GM19043 (cell line): ENCODE measurements at regions not wholly inside any gene's neighbourhood (a gene's known extent, or its start where the extent isn't known, plus 50 kb on each side); places are given as distances from the start of the nearest gene placed in this dataset.

Experiments used
- ATAC-seq: cut with Tn5 transposase; IDR thresholded peaks from one replicate; pipeline ENCODE4 v1.9.1; 2021; ENCODE audit warnings: low read depth; ENCODE audit not compliant: unreplicated experiment

GRCh38 chr2:217459680-217460405, 543.0 kb downstream of the TNS1 start:
- ATAC-seq = no peak

DNA sequence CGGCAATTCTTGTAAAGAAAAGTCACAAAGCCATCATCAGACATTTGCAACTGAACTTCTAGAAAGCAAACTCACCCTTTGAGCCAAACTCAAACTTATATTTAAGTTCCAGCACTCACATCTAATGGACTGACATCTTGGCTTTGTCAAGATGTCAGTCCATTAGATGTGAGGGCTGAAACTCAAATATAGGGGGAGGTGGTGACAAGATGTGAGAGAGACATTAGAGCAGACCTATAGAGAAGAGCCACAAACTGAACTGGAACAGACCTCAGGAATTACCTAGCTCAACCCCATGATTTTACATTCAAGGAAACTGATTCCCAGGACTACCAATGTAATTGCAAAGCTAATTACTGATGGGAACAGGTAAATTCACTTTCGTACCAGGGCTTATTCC, 543.8 kb downstream of the TNS1 start:
- ATAC-seq = no peak

DNA sequence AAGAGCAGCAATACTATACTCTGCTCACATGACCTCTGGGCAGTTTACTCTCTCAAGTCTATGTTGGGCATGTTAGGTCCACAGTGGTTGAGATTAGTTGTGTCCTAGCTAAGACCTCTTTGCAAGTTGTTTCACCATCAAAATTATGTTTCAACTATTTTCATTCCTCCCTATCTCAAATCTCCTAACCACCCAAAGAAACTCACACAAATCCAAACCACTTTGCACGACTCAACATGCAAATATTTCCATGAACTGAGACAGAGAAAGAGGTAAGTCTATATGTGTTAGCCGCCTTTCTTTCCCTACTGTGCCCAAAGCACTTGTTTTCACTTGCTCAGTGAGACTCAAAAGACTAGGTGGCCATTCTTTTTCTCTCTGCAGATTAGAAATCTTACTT, 546.8 kb downstream of the TNS1 start:
- ATAC-seq = no peak

DNA sequence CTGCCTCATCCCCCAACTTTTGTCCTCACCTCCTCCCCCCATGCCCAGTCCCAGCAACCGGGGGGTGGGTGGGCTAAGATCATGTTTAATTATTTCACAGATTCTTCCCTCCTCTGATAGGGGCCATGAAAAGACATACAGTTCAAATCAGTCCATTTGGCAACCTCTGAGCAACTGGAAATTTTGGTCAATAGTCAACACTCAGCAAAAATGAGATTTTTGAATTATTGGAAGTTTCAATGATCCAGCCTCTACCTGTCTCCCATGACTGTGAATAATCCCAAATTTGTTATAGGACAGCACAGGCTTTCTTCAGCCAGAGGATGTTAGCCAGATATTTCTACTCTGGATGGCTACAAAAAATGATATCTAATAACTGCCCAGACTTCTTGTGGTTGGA, 549.9 kb downstream of the TNS1 start:
- no peak for ATAC-seq

- no peak for ATAC-seq
Observed at GRCh38 chr2:217451666-217452065, 551.1 kb downstream of the TNS1 start.

GRCh38 chr2:217449444-217449843, 553.4 kb downstream of the TNS1 start:
- no peak for ATAC-seq

DNA sequence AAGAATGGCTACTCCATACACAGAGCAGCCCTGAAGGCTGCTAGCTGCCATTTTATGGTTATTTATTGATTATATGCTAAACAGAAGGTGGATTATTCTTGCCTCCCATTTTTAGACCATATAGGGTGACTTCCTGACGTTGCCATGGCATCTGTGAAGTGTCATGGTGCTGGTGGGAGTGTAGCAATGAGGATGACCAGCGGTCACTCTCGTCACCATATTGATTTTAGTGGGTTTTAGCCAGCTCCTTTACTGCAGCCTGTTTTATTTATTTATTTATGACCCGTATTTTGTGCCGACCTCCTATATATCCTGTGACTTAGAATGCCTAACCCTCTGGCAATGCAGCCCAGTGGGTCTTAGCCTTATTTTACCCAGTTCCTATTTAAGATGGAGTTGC, 553.9 kb downstream of the TNS1 start:
- ATAC-seq = no peak

GRCh38 chr2:217445723-217446122, 557.1 kb downstream of the TNS1 start:
- ATAC-seq = no peak

DNA sequence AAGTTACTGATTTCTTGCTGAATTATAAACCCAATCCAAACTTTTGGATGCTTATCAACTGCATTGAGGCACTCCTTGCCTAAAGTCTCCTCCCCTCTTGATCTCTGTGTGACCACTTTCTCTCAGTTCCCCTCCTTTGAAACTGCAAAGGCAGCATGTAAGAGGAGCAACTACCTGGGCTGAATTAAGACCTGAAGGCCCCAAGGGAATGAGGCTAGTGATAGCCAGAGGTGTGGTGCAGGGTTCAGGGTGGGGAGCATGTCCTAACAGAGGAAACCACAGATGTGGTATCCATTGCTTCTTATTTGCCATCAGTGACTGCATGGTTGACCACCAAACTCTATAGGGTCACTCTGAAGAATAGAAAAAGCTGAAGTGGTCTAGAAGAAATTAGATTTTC, 557.9 kb downstream of the TNS1 start:
- ATAC-seq = peak; percentile 64

- no peak for ATAC-seq
Observed at GRCh38 chr2:217444509-217444908, 558.3 kb downstream of the TNS1 start.

- ATAC-seq = no peak
Observed at GRCh38 chr2:217443601-217444000, 559.2 kb downstream of the TNS1 start.

- peak; percentile 42 for ATAC-seq
Observed at GRCh38 chr2:217440000-217440399, 562.8 kb downstream of the TNS1 start.

GRCh38 chr2:217438821-217439220, 564.0 kb downstream of the TNS1 start:
- peak; percentile 60 for ATAC-seq

DNA sequence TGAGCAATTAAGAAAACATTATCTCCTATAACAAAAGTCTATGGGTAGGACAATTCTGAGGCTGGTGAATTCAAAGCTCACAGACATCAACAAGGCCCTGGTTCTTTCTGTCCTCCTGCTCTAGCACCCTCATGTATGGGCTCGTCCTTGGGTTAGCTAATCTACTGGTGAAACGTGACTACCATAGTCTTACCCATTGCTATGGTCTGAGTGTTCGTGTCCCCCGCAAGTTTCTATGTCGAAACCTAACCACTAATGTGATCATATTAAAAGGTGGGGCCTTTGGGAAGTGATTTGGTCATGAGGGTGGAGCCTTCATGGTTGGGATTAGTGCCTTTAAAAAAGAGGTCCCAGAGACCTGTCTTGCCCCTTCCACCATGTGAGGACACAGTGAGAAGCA, 564.7 kb downstream of the TNS1 start:
- no peak for ATAC-seq

DNA sequence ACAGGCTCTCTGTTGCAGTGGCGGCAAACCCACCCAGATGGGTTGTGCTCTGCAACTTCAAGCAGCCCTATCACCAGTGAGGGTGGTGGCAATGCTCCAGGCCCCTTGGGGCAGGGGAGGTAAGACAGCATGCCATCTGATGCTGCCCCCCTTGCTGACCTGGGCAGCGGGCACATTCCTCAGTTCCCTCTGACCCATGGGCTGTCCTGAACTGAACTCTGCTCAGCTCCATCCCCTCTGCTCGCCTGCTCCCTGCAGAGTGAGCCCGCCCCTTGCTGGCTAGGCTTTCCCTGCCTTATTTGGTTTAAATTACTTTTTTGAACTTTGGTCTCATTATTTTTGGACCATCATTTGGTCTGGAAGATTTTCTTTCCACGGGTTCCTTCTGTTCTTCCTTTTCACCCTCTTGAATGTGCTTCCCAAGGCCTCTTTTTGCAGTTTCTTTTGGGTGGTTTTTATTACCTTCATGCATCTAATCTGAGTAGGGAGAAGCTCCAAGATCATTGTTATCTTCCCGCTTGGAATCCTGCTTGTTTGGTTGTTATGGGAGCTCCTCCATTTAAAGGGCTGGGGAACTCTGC, 565.4 kb downstream of the TNS1 start:
- no peak for ATAC-seq

- no peak for ATAC-seq
Observed at GRCh38 chr2:217436386-217436785, 566.4 kb downstream of the TNS1 start.

GRCh38 chr2:217434180-217434975, 568.4 kb downstream of the TNS1 start:
- ATAC-seq = peak; percentile 93

GRCh38 chr2:217433522-217433921, 569.3 kb downstream of the TNS1 start:
- no peak for ATAC-seq

DNA sequence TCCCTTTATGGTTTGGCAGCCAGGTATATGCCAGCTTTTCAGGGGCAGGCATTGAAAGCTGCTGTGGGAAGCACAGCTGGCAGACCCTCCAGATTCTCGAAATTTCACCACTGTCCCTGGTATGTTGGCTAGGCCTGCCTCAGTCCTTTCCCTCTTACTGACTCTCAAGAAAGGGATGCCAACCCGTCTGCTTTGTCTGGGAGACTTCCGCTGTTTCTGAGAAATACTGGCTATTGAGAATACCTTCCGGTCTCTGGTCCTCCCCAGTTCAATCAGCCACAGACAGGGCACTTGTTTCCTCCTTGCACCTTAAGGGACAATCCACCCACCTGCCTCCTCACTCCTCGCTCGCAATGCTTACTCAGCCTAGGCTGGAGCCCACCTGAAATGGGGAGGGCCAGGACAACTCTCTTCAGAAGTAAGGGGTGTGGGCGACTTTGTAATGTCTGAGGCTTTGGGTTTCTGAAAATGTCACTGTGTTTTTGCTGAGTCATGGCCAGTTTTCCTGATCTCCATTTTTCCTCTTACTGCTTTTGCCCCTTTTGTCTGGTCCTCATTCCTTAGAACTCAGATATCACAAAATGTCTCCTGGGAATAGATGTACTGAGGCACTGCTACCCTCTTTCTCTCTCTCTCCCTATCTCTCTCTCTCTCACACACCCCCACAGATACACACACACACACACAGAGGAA, 571.1 kb downstream of the TNS1 start:
- no peak for ATAC-seq

GRCh38 chr2:217430916-217431576, 571.2 kb upstream of the TNP1 start:
- no peak for ATAC-seq
